Smooth muscle cell (in vitro differentiated cells): ENCODE measurements at regions not wholly inside any gene's neighbourhood (a gene's known extent, or its start where the extent isn't known, plus 50 kb on each side); places are given as distances from the start of the nearest gene placed in this dataset.

Experiments used
- DNase-seq: peaks from one replicate; lab custom pipeline; 2025; ENCODE audit not compliant: unreplicated experiment; lab: John Stamatoyannopoulos, UW
- H2AFZ ChIP-seq: fragments of 200-600 bp; sonication (generic); 2 replicates; pipeline ENCODE4 v1.6.0; 2016; ENCODE audit warnings: antibody characterized with exemption, low read depth, mild to moderate bottlenecking
- H3F3A ChIP-seq: fragments of 200-600 bp; sonication (generic); 2 replicates; pipeline ENCODE4 v1.6.0; 2017; ENCODE audit warnings: antibody characterized with exemption, low read depth
- H3K27ac ChIP-seq: fragments of 200-600 bp; sonication (generic); 2 replicates; pipeline ENCODE4 v1.5.1; 2016; ENCODE audit warnings: low read depth, mild to moderate bottlenecking
- H3K27me3 ChIP-seq: fragments of 200-600 bp; sonication (generic); 2 replicates; pipeline ENCODE4 v1.6.1; 2016; ENCODE audit warnings: low read depth, mild to moderate bottlenecking
- H3K36me3 ChIP-seq: fragments of 200-600 bp; sonication (generic); 2 replicates; pipeline ENCODE4 v1.5.1; 2016; ENCODE audit warnings: low read depth
- H3K4me1 ChIP-seq: fragments of 200-600 bp; sonication (generic); 2 replicates; pipeline ENCODE4 v1.5.1; 2016; ENCODE audit warnings: low read depth
- H3K4me2 ChIP-seq: fragments of 200-600 bp; sonication (generic); 2 replicates; pipeline ENCODE4 v1.6.0; 2016; ENCODE audit warnings: mild to moderate bottlenecking
- H3K4me3 ChIP-seq: fragments of 200-600 bp; sonication (generic); 2 replicates; pipeline ENCODE4 v1.5.1; 2016; ENCODE audit warnings: mild to moderate bottlenecking
- H3K79me2 ChIP-seq: fragments of 200-600 bp; sonication (generic); 2 replicates; pipeline ENCODE4 v1.6.0; 2016; ENCODE audit warnings: low read depth, mild to moderate bottlenecking
- H3K9ac ChIP-seq: fragments of 200-600 bp; sonication (generic); 2 replicates; pipeline ENCODE4 v1.6.0; 2016; ENCODE audit warnings: low read depth
- H3K9me3 ChIP-seq: fragments of 200-600 bp; sonication (generic); replicated peaks from 2 replicates; pipeline ENCODE4 v1.5.1; 2016; ENCODE audit warnings: low read depth
- H4K20me1 ChIP-seq: fragments of 200-600 bp; sonication (generic); 2 replicates; pipeline ENCODE4 v1.6.0; 2016; ENCODE audit warnings: low read depth
- CTCF ChIP-seq: fragments of 200-600 bp; sonication (generic); IDR thresholded peaks from 2 replicates; pipeline ENCODE4 v1.5.1; 2017; ENCODE audit warnings: borderline replicate concordance, mild to moderate bottlenecking, antibody characterized with exemption; ENCODE audit not compliant: insufficient read depth, poor library complexity, severe bottlenecking
- WGBS: methylation state at CpG from one replicate; pipeline ENCODE4 v1.1.7; 2016; ENCODE audit warnings: low lambda C conversion rate; 5-methylcytosine and 5-hydroxymethylcytosine counted together

- H3F3A ChIP-seq: no peaks in the 10 kb centered on the region
- H4K20me1 ChIP-seq: no peaks in the 10 kb centered on the region
- no peak overlapping the region for H3K27ac ChIP-seq
- H3K36me3 ChIP-seq: no peaks in the 10 kb centered on the region
- no peak overlapping the region for H2AFZ ChIP-seq
- H3K9ac ChIP-seq: no peak overlapping the region
- no peaks in the 10 kb centered on the region for H3K27me3 ChIP-seq
- no peak overlapping the region for H3K4me3 ChIP-seq
- H3K4me2 ChIP-seq: no peak overlapping the region
- no peaks in the 10 kb centered on the region for H3K4me1 ChIP-seq
- no peak for TF ChIP-seq CTCF
- no peaks in the 10 kb centered on the region for H3K9me3 ChIP-seq
- no peaks in the 10 kb centered on the region for H3K79me2 ChIP-seq
- DNase-seq: no peak
- WGBS: 86% methylated on average over 5 of the region's 5 CpGs
Measured at GRCh38 chr2:81158505-81158904, 854.0 kb upstream of the LRRTM1 start.

- Histone ChIP-seq H3K4me1 (no peaks in the 10 kb centered on the region), H3K4me2 (no peak overlapping the region), H3K27ac (no peak overlapping the region), H4K20me1 (no peaks in the 10 kb centered on the region), H3K36me3 (no peaks in the 10 kb centered on the region), H3K9me3 (no peaks in the 10 kb centered on the region), H3F3A (no peaks in the 10 kb centered on the region), H3K79me2 (no peaks in the 10 kb centered on the region), H3K4me3 (no peak overlapping the region), H3K27me3 (no peaks in the 10 kb centered on the region), H3K9ac (no peak overlapping the region), H2AFZ (no peak overlapping the region)
- no peak for TF ChIP-seq CTCF
- no peak for DNase-seq
- 95% methylated on average over 4 of the region's 4 CpGs for WGBS
Measured at GRCh38 chr2:81148323-81148722, 843.8 kb upstream of the LRRTM1 start.

- no peaks in the 10 kb centered on the region for H3K79me2 ChIP-seq
- H3K27ac ChIP-seq: no peak overlapping the region
- no peaks in the 10 kb centered on the region for H3K9me3 ChIP-seq
- no peak for TF ChIP-seq CTCF
- no peaks in the 10 kb centered on the region for H3K27me3 ChIP-seq
- H3F3A ChIP-seq: no peaks in the 10 kb centered on the region
- H3K4me3 ChIP-seq: no peak overlapping the region
- H3K4me1 ChIP-seq: no peaks in the 10 kb centered on the region
- no peak overlapping the region for H3K4me2 ChIP-seq
- H3K36me3 ChIP-seq: no peaks in the 10 kb centered on the region
- DNase-seq: no peak
- H3K9ac ChIP-seq: no peak overlapping the region
- no peak overlapping the region for H2AFZ ChIP-seq
- no peaks in the 10 kb centered on the region for H4K20me1 ChIP-seq
Measured at GRCh38 chr2:81136296-81136695, 831.7 kb upstream of the LRRTM1 start.

GRCh38 chr2:81097361-81097760, 792.8 kb upstream of the LRRTM1 start:
- Histone ChIP-seq H3K4me2 (no peak overlapping the region), H3K27ac (no peak overlapping the region), H2AFZ (no peak overlapping the region), H4K20me1 (no peaks in the 10 kb centered on the region), H3K36me3 (no peaks in the 10 kb centered on the region), H3K4me3 (no peak overlapping the region), H3K27me3 (peaks cover 4% of the 10 kb centered on the region), H3F3A (no peaks in the 10 kb centered on the region), H3K4me1 (peaks cover 7% of the 10 kb centered on the region), H3K9me3 (no peaks in the 10 kb centered on the region), H3K79me2 (no peaks in the 10 kb centered on the region), H3K9ac (no peak overlapping the region)
- no peak for TF ChIP-seq CTCF
- WGBS: 89% methylated on average over 1 of the region's 1 CpG
- no peak for DNase-seq
